A549 (cell line): ENCODE measurements at regions not wholly inside any gene's neighbourhood (a gene's known extent, or its start where the extent isn't known, plus 50 kb on each side); places are given as distances from the start of the nearest gene placed in this dataset.

ENCODE experiments used
- CEBPB ChIP-seq, 2 experiments: fragments of >200 bp in 1 of 2; sonication (Bioruptor Twin) in 1 of 2; formaldehyde crosslinking in 1 of 2; IDR thresholded peaks; 2 replicates each; pipeline ENCODE4 v1.6.1; 2012 to 2016
- NR3C1 ChIP-seq: fragments of >200 bp; sonication (Bioruptor Twin); formaldehyde crosslinking; IDR thresholded peaks from 3 replicates; pipeline ENCODE4 v1.6.1; 2017
- ZFP36 ChIP-seq: fragments of 450-650 bp; IDR thresholded peaks from 2 replicates; pipeline ENCODE4 v1.6.1; 2014; ENCODE audit warnings: borderline replicate concordance; ENCODE audit not compliant: partially characterized antibody
- TF ChIP-seq, protein P1 (sequence below): fragments of >200 bp; sonication (Bioruptor Twin); formaldehyde crosslinking; IDR thresholded peaks from 3 replicates; pipeline ENCODE4 v1.5.1; 2016
- TF ChIP-seq, protein P2 (sequence below): fragments of 200-600 bp; sonication (generic); IDR thresholded peaks from 2 replicates; pipeline ENCODE4 v1.6.1; 2016; ENCODE audit warnings: antibody characterized with exemption, mild to moderate bottlenecking, moderate library complexity

DNA sequence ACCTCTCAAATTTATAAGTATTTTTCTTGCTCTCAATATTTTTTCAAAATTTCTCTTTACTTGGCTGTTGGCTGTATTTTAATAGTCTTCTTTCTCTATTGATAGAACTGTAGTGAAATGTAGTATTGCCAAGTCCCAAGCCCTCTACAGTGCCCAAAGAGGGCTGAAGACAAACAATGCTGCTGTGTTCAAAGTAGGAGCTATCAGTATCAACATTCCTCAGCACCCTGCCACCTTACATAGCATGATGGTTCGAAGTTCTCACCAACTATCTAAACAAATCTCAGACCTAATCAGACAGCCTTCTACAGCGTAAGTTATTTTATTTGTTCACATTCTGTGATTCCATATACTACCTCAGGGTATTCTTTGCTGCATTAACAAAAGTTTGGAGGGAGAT is 99.1 kb upstream of the ADAD1 start:
- TF ChIP-seq, protein P1, sequence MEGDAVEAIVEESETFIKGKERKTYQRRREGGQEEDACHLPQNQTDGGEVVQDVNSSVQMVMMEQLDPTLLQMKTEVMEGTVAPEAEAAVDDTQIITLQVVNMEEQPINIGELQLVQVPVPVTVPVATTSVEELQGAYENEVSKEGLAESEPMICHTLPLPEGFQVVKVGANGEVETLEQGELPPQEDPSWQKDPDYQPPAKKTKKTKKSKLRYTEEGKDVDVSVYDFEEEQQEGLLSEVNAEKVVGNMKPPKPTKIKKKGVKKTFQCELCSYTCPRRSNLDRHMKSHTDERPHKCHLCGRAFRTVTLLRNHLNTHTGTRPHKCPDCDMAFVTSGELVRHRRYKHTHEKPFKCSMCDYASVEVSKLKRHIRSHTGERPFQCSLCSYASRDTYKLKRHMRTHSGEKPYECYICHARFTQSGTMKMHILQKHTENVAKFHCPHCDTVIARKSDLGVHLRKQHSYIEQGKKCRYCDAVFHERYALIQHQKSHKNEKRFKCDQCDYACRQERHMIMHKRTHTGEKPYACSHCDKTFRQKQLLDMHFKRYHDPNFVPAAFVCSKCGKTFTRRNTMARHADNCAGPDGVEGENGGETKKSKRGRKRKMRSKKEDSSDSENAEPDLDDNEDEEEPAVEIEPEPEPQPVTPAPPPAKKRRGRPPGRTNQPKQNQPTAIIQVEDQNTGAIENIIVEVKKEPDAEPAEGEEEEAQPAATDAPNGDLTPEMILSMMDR, result no peak
- TF ChIP-seq CEBPB (IDR thresholded peaks at IDR 0.05) (no peak), NR3C1 (no peak), ZFP36 (no peak)
- TF ChIP-seq, protein P2, sequence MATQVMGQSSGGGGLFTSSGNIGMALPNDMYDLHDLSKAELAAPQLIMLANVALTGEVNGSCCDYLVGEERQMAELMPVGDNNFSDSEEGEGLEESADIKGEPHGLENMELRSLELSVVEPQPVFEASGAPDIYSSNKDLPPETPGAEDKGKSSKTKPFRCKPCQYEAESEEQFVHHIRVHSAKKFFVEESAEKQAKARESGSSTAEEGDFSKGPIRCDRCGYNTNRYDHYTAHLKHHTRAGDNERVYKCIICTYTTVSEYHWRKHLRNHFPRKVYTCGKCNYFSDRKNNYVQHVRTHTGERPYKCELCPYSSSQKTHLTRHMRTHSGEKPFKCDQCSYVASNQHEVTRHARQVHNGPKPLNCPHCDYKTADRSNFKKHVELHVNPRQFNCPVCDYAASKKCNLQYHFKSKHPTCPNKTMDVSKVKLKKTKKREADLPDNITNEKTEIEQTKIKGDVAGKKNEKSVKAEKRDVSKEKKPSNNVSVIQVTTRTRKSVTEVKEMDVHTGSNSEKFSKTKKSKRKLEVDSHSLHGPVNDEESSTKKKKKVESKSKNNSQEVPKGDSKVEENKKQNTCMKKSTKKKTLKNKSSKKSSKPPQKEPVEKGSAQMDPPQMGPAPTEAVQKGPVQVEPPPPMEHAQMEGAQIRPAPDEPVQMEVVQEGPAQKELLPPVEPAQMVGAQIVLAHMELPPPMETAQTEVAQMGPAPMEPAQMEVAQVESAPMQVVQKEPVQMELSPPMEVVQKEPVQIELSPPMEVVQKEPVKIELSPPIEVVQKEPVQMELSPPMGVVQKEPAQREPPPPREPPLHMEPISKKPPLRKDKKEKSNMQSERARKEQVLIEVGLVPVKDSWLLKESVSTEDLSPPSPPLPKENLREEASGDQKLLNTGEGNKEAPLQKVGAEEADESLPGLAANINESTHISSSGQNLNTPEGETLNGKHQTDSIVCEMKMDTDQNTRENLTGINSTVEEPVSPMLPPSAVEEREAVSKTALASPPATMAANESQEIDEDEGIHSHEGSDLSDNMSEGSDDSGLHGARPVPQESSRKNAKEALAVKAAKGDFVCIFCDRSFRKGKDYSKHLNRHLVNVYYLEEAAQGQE, result no peak
